Renal cortex interstitium (tissue), 11 donors: ENCODE measurements at regions not wholly inside any gene's neighbourhood (a gene's known extent, or its start where the extent isn't known, plus 50 kb on each side); places are given as distances from the start of the nearest gene placed in this dataset.
A peak's percentile ranks its signal among the peaks of the same experiment; 100 is the strongest.

Experiments
- DNase-seq, 11 donors: peaks; one replicate each; pipeline ENCODE4 v3.0.0-alpha.2; 2013; ENCODE audit warnings: low read depth in 9 of 11, low spot score in 4 of 11; ENCODE audit errors: extremely low read depth in 1 of 11

GRCh38 chr12:31872831-31873604 lies 86.2 kb upstream of the RESF1 start:
- DNase-seq: no peak

GRCh38 chr12:31869972-31870371 lies 89.2 kb upstream of the RESF1 start:
- DNase-seq: no peak

- DNase-seq: peak in 1 of 11 donors; percentile 42
Observed at GRCh38 chr12:31868965-31869364, 90.2 kb upstream of the RESF1 start.

- DNase-seq: no peak
Observed at GRCh38 chr12:31867292-31867691, 91.9 kb upstream of the RESF1 start.

GRCh38 chr12:31866523-31866922 lies 92.7 kb upstream of the RESF1 start:
- no peak for DNase-seq

GRCh38 chr12:31865023-31865422 lies 94.2 kb upstream of the RESF1 start:
- no peak for DNase-seq

- no peak for DNase-seq
Observed at GRCh38 chr12:31861360-31861759, 97.9 kb upstream of the RESF1 start.

GRCh38 chr12:31860401-31860800 lies 98.8 kb upstream of the RESF1 start:
- no peak for DNase-seq

- DNase-seq: no peak
Observed at GRCh38 chr12:31859232-31859977, 99.8 kb upstream of the RESF1 start.

- DNase-seq: no peak
Observed at GRCh38 chr12:31855427-31855826, 103.8 kb upstream of the RESF1 start.

GRCh38 chr12:31853977-31854376 lies 105.2 kb upstream of the RESF1 start:
- no peak for DNase-seq

GRCh38 chr12:31853520-31853919 lies 105.7 kb upstream of the RESF1 start:
- DNase-seq: no peak

- no peak for DNase-seq
Observed at GRCh38 chr12:31850268-31850667, 108.9 kb upstream of the RESF1 start.

GRCh38 chr12:31849090-31849687 lies 110.0 kb upstream of the RESF1 start:
- DNase-seq: peak in 1 of 11 donors; percentile 2

- no peak for DNase-seq
Observed at GRCh38 chr12:31846405-31846804, 112.8 kb upstream of the RESF1 start.

- no peak for DNase-seq
Observed at GRCh38 chr12:31845613-31846322, 113.4 kb upstream of the RESF1 start.

GRCh38 chr12:31843398-31844095 lies 114.7 kb upstream of the AMN1 start:
- DNase-seq: no peak

- no peak for DNase-seq
Observed at GRCh38 chr12:31837913-31838312, 109.1 kb upstream of the AMN1 start.

- DNase-seq: no peak
Observed at GRCh38 chr12:31835276-31835882, 106.6 kb upstream of the AMN1 start.
